BLaER1 treated with 17β-estradiol and CSF1 and Interleukin-3, amounts not matched to agents 10 nM and 100 nM (cell line): ENCODE measurements at regions not wholly inside any gene's neighbourhood (a gene's known extent, or its start where the extent isn't known, plus 50 kb on each side); places are given as distances from the start of the nearest gene placed in this dataset.

Source experiments
- H3K27ac ChIP-seq, 11 experiments: shearing (Covaris generic); formaldehyde crosslinking; 2 replicates each; pipeline ENCODE4 v1.8.1; 2022
- H3K27me3 ChIP-seq, 11 experiments: shearing (Covaris generic); formaldehyde crosslinking; 2 replicates each; pipeline ENCODE4 v1.8.1; 2022
- H3K36me3 ChIP-seq, 11 experiments: shearing (Covaris generic); formaldehyde crosslinking; 2 replicates each; pipeline ENCODE4 v1.8.1; 2022
- H3K4me1 ChIP-seq, 10 experiments: shearing (Covaris generic); formaldehyde crosslinking; 2 replicates each; pipeline ENCODE4 v1.8.1; 2022
- H3K4me2 ChIP-seq, 11 experiments: shearing (Covaris generic); formaldehyde crosslinking; 2 replicates each; pipeline ENCODE4 v1.8.1; 2022
- H3K4me3 ChIP-seq, 10 experiments: shearing (Covaris generic); formaldehyde crosslinking; 2 replicates each; pipeline ENCODE4 v1.8.1; 2022
- H3K9ac ChIP-seq, 11 experiments: shearing (Covaris generic); formaldehyde crosslinking; 2 replicates each; pipeline ENCODE4 v1.8.1; 2022
- H3K9me3 ChIP-seq, 11 experiments: shearing (Covaris generic); formaldehyde crosslinking; replicated peaks in 1 of 11; 2 replicates each; pipeline ENCODE4 v1.8.1; 2022
- H4K20me1 ChIP-seq, 11 experiments: shearing (Covaris generic); formaldehyde crosslinking; 2 replicates each; pipeline ENCODE4 v1.8.1; 2022
- Cebpa-rat ChIP-seq, 11 experiments: shearing (Covaris generic); IDR thresholded peaks; 2 replicates each; pipeline ENCODE4 v1.8.1; 2022

DNA sequence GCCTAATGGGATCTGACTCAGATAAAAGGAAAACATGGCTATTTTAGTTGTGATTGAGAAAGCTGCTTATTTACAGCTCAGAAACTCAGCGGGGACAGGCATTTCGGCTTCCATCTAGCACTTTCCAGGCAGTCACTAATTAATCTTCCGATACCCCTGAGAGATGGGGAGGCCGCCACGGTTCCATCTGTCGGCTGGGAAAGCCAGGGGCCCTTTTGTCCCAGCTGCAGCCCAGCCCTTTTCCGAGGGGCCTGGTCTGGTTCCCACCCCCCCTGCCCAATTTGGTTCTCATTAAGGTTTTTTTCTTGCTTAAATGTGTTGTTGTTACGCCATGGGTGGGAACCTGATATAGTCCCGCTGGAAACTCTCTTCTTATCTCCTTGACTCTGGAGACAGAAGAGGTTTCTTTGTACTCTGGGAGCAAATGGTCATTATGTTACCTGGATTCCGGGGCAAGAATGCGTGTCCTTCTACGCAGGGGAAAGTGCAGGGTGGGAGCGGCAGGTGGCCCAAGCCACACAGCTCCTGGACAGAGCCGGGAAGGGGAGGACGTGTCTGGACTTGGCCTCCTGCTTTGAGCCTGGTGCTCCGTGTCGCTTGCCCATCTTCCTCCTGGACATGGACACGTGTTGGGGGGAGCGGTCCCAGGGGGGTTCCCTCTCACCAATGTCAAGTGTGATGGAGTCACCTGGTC is 50.9 kb upstream of the GSE1 start:
- Histone ChIP-seq H3K9me3 (peaks cover 0 to 1% (median 0%) of the 10 kb centered on the region in 11 experiments; a peak in 4 of 22 replicates), H3K4me1 (peaks cover 58 to 98% (median 94%) of the 10 kb centered on the region in 10 experiments), H4K20me1 (peaks cover 85 to 96% (median 91%) of the 10 kb centered on the region in 11 experiments; a peak in 21 of 22 replicates), H3K27ac (peak overlapping the region in 2 of 11 experiments; percentile 33 to 38; a peak in 2 of 22 replicates), H3K4me2 (peak overlapping the region; percentile 11 to 76 (median 63); a peak in 19 of 22 replicates), H3K4me3 (no peak overlapping the region), H3K9ac (peak overlapping the region in 5 of 11 experiments; percentile 10 to 63 (median 31); a peak in 3 of 22 replicates), H3K27me3 (no peaks in the 10 kb centered on the region), H3K36me3 (peaks cover 0 to 20% (median 0%) of the 10 kb centered on the region in 11 experiments; a peak in 5 of 22 replicates)
- no peak for TF ChIP-seq Cebpa-rat (IDR thresholded peaks at IDR 0.05)

DNA sequence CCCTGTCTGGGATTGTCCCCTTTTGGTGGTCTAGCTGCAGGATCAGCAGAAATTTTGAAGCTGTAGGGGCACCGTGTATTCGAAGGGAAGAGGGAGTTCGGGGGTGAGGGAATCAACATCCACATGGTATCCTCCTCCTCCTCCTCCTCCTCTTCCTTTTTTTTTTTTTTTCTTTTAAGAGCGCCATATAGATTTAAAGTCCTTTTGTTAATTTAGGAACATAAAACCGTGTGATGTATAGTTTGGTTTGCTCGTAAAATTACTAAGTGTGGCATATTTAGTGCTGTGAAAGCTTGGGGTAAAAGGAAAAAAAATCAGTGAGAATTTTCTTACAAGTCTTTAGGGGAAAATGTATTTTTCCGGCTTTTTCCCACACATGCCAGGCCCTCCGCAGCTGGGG is 50.1 kb upstream of the GSE1 start:
- peaks cover 56 to 98% (median 94%) of the 10 kb centered on the region in 10 experiments for H3K4me1 ChIP-seq
- no peak overlapping the region for H3K4me3 ChIP-seq
- H3K27ac ChIP-seq, result peak overlapping the region in 5 of 11 experiments; percentile 1 to 43 (median 32); a peak in 4 of 22 replicates
- H3K9ac ChIP-seq, result peak overlapping the region in 5 of 11 experiments; percentile 21 to 41 (median 25); a peak in 3 of 22 replicates
- H3K4me2 ChIP-seq, result peak overlapping the region; percentile 31 to 76 (median 65); a peak in 21 of 22 replicates
- H3K36me3 ChIP-seq, result peaks cover 0 to 28% (median 5%) of the 10 kb centered on the region in 11 experiments; a peak in 8 of 22 replicates
- peaks cover 80 to 95% (median 84%) of the 10 kb centered on the region in 11 experiments; a peak in 21 of 22 replicates for H4K20me1 ChIP-seq
- TF ChIP-seq Cebpa-rat (IDR thresholded peaks at IDR 0.05), result no peak
- H3K27me3 ChIP-seq, result no peaks in the 10 kb centered on the region
- H3K9me3 ChIP-seq, result peaks cover 0 to 9% (median 7%) of the 10 kb centered on the region in 11 experiments; a peak in 15 of 22 replicates
